Loucy (cell line): ENCODE measurements at regions not wholly inside any gene's neighbourhood (a gene's known extent, or its start where the extent isn't known, plus 50 kb on each side); places are given as distances from the start of the nearest gene placed in this dataset.

Experiments used
- CTCF ChIP-seq: fragments of 200-600 bp; sonication (generic); conservative IDR thresholded peaks from 2 replicates; pipeline ENCODE4 v1.5.1; 2014; ENCODE audit warnings: mild to moderate bottlenecking, antibody characterized with exemption, low read length
- EZH2phosphoT487 ChIP-seq: fragments of 200-600 bp; IDR thresholded peaks from 2 replicates; pipeline ENCODE4 v1.6.1; 2018; ENCODE audit warnings: antibody characterized with exemption, mild to moderate bottlenecking, moderate library complexity, borderline replicate concordance

DNA sequence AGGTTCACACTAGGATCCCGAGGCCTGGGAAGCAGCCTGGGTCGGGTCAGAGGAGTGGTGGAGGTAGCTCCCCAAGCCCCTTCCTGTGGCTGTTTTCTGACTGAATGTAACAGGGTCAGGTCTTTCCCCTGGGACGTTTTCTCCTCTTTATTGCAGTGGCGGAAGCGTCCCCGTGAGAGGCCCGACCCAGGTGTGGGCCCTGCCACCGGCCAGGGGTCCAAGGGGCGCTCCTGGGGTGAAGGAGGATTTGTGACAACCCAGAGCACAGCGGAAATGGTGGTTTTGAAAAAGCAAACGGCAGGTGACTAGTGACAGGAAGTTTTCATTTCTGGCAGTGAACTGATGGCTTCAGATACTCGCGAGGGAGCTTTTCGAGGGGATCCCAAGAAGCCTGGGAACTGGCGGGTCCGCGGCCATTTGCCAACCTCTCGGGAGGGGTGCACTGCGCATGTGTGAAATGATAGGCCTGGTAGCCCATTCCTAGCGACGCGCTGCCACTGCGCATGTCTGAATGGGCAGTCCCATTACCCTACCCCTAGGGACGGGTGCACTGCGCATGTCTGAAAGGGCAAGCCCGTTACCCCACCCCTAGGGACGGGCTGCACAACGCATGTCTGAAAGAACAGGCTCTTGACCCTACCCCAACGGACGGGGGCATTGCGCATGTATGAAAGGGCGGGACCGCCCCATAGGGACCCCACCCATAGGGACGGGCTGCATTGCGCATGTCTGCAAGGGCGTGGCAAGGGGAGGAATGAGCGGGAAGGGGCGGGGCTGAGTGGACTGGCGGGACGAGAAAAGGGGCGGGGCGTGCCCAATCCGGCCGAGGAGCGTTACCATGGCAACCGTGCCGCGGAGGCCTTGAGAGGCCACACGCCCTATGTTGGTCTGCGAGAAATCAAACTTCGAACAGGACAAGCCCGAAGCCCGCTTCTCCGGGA, 1747.9 kb downstream of the TP53TG3F start:
- TF ChIP-seq CTCF (no peak), EZH2phosphoT487 (no peak)
